Hindlimb muscle (tissue), 1 donor: ENCODE measurements at regions not wholly inside any gene's neighbourhood (a gene's known extent, or its start where the extent isn't known, plus 50 kb on each side); places are given as distances from the start of the nearest gene placed in this dataset.

Source experiments
- DNase-seq: peaks from one replicate; pipeline ENCODE4 v3.0.0-alpha.2; 2013

GRCh38 chr2:107582487-107582886 lies 244.2 kb upstream of the RGPD4 start:
- DNase-seq, result no peak

- no peak for DNase-seq
These were observed 242.1 kb upstream of the RGPD4 start for GRCh38 chr2:107584577-107584976.

DNA sequence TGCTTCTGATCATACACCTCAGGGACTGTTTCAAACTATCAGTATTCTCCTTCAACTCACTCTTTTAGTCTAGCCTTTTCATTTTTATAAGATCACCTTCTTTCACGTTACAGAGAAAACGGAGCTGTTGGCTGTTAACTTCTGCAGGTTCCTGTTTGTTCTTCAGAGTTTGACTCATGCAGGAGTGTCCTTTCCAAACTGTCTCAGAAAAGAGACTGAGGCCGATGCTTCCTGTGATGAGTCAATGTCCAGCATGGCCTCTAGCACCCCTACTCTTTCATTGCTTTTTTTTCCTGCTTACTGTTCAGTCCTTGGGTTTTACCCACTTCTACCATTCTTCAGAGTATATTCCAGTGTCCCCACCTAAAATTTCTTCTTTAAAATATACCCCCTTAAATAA lies 240.8 kb upstream of the RGPD4 start:
- DNase-seq, result no peak

DNA sequence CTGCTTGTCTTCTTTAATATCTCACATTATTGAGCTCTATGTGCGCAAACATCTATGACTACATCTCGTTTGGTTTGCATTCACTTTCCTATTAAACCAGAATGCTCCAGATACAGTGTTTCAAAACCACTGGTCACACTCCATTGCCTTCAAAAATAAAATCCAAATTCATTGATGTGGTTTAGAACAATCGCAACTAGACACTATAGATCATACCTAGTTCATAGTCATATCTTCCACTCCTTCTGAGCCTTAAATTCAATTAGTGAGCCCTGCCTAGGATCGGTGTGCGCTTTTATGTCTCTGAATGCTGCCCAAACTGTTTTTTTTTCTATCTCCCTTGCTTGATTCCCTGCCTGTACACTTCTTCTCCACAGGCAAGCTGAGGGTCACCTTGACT lies 238.5 kb upstream of the RGPD4 start:
- no peak for DNase-seq

DNA sequence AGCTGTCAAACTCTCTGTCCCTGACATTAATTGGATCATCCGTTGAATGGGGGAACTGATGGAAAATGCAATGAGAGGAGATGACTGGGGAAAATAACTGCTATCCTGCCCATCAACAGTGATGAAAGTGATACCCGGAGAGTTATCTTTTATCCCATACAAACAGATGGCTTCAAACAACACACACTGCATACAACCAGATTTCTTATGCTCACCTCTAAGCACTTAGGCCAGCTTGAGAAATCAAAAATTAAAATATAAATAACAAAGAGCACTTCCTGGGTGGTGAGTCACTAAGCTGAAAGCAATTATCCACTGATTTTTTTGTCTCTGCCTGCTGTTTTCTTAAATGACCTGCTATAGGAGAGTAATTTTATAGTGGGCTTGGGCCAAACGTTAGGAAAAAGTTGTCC lies 237.6 kb upstream of the RGPD4 start:
- no peak for DNase-seq

DNA sequence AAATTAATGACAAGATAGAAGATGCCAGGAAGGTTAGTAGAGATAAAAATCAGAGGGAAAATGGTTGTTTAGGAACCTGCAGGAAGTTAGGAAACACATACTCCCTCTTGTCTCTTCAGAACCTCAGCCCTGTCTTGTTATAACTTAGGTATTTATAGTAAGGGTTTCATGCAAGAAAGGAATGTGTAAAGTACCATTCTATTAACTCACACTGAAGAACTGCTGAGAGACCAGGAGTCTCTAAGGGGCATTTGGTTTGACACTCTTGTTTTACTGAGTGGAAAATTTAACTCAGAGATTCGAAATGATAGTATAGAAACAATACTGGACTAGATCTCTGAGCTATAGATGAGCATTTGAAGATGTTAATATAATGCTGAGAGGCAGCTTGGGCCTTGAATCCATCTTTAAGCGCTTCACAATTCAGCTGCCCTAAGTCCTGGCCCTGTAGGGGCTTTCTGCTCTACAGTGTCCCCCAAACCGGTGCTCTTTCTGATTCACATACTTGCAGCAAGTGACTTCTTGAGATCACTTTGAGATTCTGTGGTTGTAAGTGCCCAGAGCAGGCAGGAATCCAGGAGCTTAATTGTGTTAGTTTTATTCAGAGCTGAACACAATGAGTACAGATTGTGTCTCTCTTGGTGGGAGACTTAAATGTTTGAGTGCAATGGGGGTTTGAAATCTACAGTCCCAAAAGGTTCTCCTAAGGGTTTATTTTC lies 235.0 kb upstream of the RGPD4 start:
- no peak for DNase-seq

- DNase-seq, result no peak
These were observed 234.4 kb upstream of the RGPD4 start for GRCh38 chr2:107592280-107592624.

- DNase-seq, result no peak
These were observed 231.4 kb upstream of the RGPD4 start for GRCh38 chr2:107595285-107595684.

GRCh38 chr2:107595749-107596148 lies 230.9 kb upstream of the RGPD4 start:
- no peak for DNase-seq

DNA sequence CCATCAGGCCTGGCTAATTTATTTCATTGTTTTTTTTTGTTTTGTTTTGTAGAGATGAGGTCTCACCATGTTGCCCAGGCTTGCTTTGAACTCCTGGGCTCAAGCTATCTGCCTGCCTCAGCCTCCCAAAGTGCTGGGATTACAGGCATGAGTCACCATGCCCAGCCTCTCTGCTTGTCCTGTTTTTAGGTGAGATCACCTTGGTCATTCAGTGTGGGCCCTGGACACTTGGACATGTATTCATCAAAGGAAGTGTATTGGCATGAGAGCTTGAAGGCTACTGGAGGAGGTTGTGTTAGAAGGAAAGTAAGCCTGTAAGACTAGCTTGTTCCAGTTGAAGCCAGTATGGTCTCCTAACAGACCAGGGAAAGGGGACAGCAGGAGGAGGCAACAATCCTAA lies 229.2 kb upstream of the RGPD4 start:
- no peak for DNase-seq

GRCh38 chr2:107602801-107603200 lies 223.9 kb upstream of the RGPD4 start:
- DNase-seq, result no peak

DNA sequence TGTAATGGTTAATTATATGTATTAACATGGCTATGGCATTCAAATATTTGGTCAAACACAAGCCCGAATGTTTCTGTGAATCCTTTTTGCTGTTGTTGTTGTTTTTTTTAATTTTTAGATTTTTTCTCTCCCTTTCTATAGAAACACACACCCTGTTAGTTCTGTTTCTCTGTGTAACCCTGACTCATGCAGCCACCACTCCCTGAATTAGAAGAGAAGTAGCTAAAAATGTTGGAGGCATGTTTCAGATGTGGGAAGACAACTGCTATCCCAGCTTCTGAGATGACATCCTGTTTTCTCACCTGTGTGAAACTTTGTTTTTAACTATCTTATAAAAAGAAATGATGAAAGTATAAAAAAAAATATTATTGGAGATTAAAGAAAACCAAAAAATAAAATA lies 219.6 kb upstream of the RGPD4 start:
- no peak for DNase-seq

- DNase-seq, result no peak
These were observed 219.2 kb upstream of the RGPD4 start for GRCh38 chr2:107607473-107607872.

- DNase-seq, result no peak
These were observed 211.7 kb upstream of the RGPD4 start for GRCh38 chr2:107615039-107615438.

DNA sequence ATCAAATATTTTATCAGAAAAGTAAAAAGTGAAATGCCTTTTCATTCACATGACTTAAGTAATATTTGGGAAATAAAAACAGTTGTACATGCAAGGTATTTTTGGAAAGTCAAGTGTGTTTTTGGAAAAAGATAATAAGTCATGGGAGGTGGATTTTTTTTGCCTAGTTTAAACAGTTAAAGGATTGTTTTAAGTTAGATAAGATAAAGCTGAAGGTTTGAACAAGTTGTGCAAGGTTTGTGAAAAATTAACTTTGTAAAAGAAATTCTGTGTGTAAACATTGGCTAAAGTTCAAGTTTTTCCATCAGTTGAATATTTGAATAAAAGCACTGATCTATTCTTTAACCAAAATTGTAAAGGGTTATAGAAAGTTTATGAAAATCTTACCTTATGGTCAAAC lies 207.9 kb upstream of the RGPD4 start:
- no peak for DNase-seq

DNA sequence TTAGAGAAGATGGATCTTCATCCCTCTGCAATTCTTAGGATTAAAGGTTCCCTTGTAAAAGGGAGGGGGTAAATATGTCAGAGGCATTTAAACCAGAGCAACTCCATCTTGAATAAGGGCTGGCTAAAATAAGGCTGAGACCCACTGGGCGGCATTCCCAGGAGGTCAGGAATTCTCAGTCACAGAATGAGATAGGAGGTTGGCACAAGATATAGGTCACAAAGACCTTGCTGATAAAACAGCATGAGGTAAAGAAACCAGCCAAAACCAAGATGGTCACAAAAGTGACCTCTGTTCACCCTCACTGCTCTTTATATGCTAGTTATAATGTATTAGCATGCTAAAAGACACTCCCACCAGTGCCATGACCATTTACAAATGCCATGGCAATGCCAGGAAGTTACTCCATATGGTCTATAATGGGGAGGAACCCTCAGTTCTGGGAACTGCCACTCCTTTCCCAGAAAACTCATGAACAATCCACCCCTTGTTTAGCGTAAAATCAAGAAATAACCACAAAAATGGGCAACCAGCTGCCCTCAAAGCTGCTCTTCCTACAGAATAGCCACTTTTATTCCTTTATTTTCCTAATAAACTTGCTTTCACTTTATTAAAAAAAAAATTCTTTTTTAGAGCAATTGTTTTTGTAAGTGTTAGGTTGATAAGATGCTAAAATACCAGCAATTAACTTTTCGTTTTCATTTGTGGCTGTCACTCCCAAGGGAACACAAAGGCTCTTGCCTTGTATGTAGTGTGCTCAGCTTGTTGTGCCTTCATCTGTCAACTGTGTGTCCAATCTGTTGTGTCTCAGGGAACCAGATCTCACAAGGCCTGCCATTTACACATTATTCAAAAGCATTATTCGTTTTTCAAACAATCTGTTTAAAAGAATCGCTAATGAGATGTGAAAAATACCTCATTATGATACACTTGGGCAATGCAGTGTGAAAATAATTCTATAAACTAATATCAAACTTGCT lies 205.2 kb upstream of the RGPD4 start:
- no peak for DNase-seq

DNA sequence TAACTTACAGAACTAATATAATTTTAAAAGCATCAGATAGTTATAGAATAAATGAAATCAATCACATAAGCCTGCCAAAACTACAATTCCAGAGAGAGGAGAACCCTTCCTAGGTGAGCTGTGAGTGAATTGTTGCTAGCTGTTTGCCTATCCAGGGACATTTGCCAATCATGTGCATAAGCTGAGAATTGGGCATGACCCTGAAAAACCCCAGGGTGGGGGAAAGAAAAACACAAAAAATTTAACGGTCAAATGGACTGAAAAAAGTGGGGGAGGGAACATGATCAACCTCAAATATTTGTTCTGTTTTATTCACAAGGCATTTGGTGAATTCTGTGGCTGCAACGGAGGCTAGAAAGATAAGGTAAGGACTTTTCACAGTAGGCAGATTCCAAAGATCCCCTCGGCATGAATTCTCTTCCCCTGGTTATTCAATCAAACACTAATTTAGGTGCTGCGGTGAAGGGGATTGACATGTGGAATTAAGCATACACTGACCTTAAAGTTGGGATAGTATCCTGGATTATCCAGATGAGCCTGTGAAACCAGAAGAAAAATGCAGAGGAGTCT lies 203.9 kb upstream of the RGPD4 start:
- no peak for DNase-seq

DNA sequence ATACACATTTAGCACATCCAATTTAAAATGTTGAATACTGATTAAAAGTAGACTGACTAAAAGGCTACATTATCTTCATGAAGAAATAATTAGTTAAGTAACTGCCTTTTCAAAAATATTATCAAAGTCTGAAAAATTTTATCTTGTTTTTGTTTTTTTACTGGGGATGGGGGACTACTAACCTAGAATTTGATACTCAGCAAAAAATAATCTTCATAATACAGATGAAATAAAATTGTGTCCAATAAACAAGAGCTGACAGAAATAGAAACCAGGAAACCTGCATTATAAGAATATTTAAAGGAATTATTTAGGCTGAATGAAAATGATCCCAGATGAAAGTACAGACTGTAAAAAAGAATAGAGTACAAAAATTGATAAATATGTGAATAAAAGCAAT lies 200.7 kb upstream of the RGPD4 start:
- DNase-seq, result no peak

GRCh38 chr2:107627164-107627563 lies 199.5 kb upstream of the RGPD4 start:
- DNase-seq, result no peak

DNA sequence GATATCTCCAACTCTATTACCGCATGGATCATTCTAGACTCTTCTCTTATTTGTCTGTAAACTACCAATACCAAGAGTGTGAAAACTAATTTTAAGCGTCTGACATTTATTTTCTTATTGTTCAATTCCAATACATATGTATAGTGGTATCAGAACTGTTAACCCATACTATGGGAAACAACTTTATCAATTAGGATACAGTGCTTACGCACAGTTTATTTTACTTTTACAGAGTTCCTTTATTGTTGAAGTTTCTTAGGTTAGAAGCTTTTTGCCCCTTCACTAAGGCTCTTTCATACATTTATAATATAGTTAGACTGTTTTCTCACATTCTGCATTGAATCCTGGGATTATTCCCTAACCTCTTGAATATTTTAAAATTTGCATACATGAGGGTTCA lies 198.8 kb upstream of the RGPD4 start:
- no peak for DNase-seq

- no peak for DNase-seq
These were observed 193.0 kb upstream of the RGPD4 start for GRCh38 chr2:107633580-107634147.

DNA sequence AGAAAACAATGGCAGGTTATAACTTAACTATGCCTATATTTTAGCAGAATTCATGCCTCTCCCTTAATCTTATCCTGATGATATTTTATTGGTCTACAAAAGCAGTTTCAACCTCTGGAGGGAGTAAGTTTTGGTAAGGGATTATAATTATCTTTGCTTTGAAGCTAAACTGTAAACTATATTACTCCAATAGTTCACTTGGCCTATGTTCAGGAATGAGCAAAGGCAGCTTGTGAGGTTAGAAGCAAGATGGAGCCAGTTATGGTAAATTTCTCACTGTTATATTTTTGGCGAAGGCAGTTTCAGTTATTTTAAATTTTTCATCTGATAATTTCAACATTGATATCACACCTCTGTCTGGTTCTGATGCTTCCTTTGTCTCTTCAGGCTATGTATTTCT lies 192.5 kb upstream of the RGPD4 start:
- DNase-seq, result no peak

- DNase-seq, result no peak
These were observed 190.8 kb upstream of the RGPD4 start for GRCh38 chr2:107635883-107636282.
